NCI-H2196 treated with DMSO at 0.1 percent for 48 hours (cell line): ENCODE measurements at regions not wholly inside any gene's neighbourhood (a gene's known extent, or its start where the extent isn't known, plus 50 kb on each side); places are given as distances from the start of the nearest gene placed in this dataset.

Experiments used
- DNase-seq: peaks from one replicate; lab custom pipeline; 2025; ENCODE audit not compliant: unreplicated experiment; lab: John Stamatoyannopoulos, UW

- no peak for DNase-seq
Measured at GRCh38 chr15:91710080-91710698, 143.3 kb upstream of the SLCO3A1 start.

GRCh38 chr15:91711384-91712033 lies 142.0 kb upstream of the SLCO3A1 start:
- no peak for DNase-seq

GRCh38 chr15:91712286-91712685 lies 141.2 kb upstream of the SLCO3A1 start:
- DNase-seq: no peak

GRCh38 chr15:91716536-91716935 lies 137.0 kb upstream of the SLCO3A1 start:
- DNase-seq: no peak

- no peak for DNase-seq
Measured at GRCh38 chr15:91717811-91718210, 135.7 kb upstream of the SLCO3A1 start.

- DNase-seq: no peak
Measured at GRCh38 chr15:91723959-91724358, 129.5 kb upstream of the SLCO3A1 start.

- DNase-seq: no peak
Measured at GRCh38 chr15:91733661-91734060, 119.8 kb upstream of the SLCO3A1 start.

- no peak for DNase-seq
Measured at GRCh38 chr15:91737151-91737818, 116.2 kb upstream of the SLCO3A1 start.

GRCh38 chr15:91741986-91742385 lies 111.5 kb upstream of the SLCO3A1 start:
- no peak for DNase-seq

GRCh38 chr15:91751611-91752010 lies 101.9 kb upstream of the SLCO3A1 start:
- DNase-seq: no peak

- no peak for DNase-seq
Measured at GRCh38 chr15:91752081-91752785, 101.3 kb upstream of the SLCO3A1 start.

- no peak for DNase-seq
Measured at GRCh38 chr15:91759560-91759959, 93.9 kb upstream of the SLCO3A1 start.

GRCh38 chr15:91765660-91766059 lies 87.8 kb upstream of the SLCO3A1 start:
- no peak for DNase-seq

GRCh38 chr15:91769476-91769875 lies 84.0 kb upstream of the SLCO3A1 start:
- no peak for DNase-seq

- DNase-seq: no peak
Measured at GRCh38 chr15:91769894-91770293, 83.6 kb upstream of the SLCO3A1 start.

GRCh38 chr15:91776104-91776503 lies 77.4 kb upstream of the SLCO3A1 start:
- no peak for DNase-seq

- no peak for DNase-seq
Measured at GRCh38 chr15:91779960-91780359, 73.5 kb upstream of the SLCO3A1 start.

GRCh38 chr15:91780387-91780786 lies 73.1 kb upstream of the SLCO3A1 start:
- DNase-seq: no peak

GRCh38 chr15:91782221-91782620 lies 71.3 kb upstream of the SLCO3A1 start:
- DNase-seq: no peak

- no peak for DNase-seq
Measured at GRCh38 chr15:91783008-91783407, 70.5 kb upstream of the SLCO3A1 start.

GRCh38 chr15:91783451-91783850 lies 70.1 kb upstream of the SLCO3A1 start:
- no peak for DNase-seq
